ENCODE measurements at regions not wholly inside any gene's neighbourhood (a gene's known extent, or its start where the extent isn't known, plus 50 kb on each side); places are given as distances from the start of the nearest gene placed in this dataset.

GRCh38 chr1:232247669-232248068, 382.3 kb downstream of the SIPA1L2 start:
- H3K79me2 ChIP-seq (ENCODE audit: low read depth) = no peaks in the 10 kb centered on the region
- H3K36me3 ChIP-seq = no peaks in the 10 kb centered on the region
- no peaks in the 10 kb centered on the region for H3K9me3 ChIP-seq (ENCODE audit: low read depth)
- Mint-ChIP-seq H3K9me3 (peaks cover 7% of the 10 kb centered on the region), H3K27me3 (ENCODE audit: insufficient read depth, low read depth) (peaks cover 2% of the 10 kb centered on the region), H3K4me1 (peaks cover 32% of the 10 kb centered on the region), H3K27ac (no peak overlapping the region), H3K36me3 (no peaks in the 10 kb centered on the region), H3K4me3 (no peak overlapping the region)
- no peak overlapping the region for H3K4me2 ChIP-seq
- H3K4me3 ChIP-seq = no peak overlapping the region
- peaks cover 27% of the 10 kb centered on the region for H3K27me3 ChIP-seq
- H3F3A ChIP-seq (ENCODE audit: low read depth) = peaks cover 32% of the 10 kb centered on the region
- H3K27ac ChIP-seq = no peak overlapping the region
- peaks cover 53% of the 10 kb centered on the region for H3K4me1 ChIP-seq
- TF ChIP-seq EZH2phosphoT487 (IDR thresholded peaks at IDR 0.05) (no peak), CTCF (IDR thresholded peaks at IDR 0.05) (no peak), EZH2 (IDR thresholded peaks at IDR 0.05) (no peak)
- H2AFZ ChIP-seq (replicated peaks) = no peak overlapping the region
- no peak for DNase-seq (ENCODE audit: low spot score)
- H3K9ac ChIP-seq = no peak overlapping the region
- H4K20me1 ChIP-seq (ENCODE audit: low read depth) = no peaks in the 10 kb centered on the region

GRCh38 chr1:232244426-232244825, 385.5 kb downstream of the SIPA1L2 start:
- Mint-ChIP-seq H3K4me3 (no peak overlapping the region), H3K27me3 (ENCODE audit: insufficient read depth, low read depth) (no peaks in the 10 kb centered on the region)
- TF ChIP-seq EZH2phosphoT487 (IDR thresholded peaks at IDR 0.05) = no peak
- TF ChIP-seq EZH2 (IDR thresholded peaks at IDR 0.05) = no peak
- no peak for TF ChIP-seq CTCF (IDR thresholded peaks at IDR 0.05)

GRCh38 chr1:232239998-232240397, 389.9 kb downstream of the SIPA1L2 start:
- Histone ChIP-seq H3K4me2 (no peak overlapping the region), H3K9me3 (ENCODE audit: low read depth) (no peaks in the 10 kb centered on the region), H3K27ac (no peak overlapping the region), H4K20me1 (ENCODE audit: low read depth) (no peaks in the 10 kb centered on the region), H3K36me3 (no peaks in the 10 kb centered on the region), H2AFZ (replicated peaks) (no peak overlapping the region), H3K9ac (no peak overlapping the region), H3K79me2 (ENCODE audit: low read depth) (no peaks in the 10 kb centered on the region), H3F3A (ENCODE audit: low read depth) (no peaks in the 10 kb centered on the region), H3K4me1 (peaks cover 6% of the 10 kb centered on the region), H3K27me3 (no peaks in the 10 kb centered on the region), H3K4me3 (no peak overlapping the region)
- peaks cover 3% of the 10 kb centered on the region for H3K4me1 Mint-ChIP-seq
- peaks cover 16% of the 10 kb centered on the region for H3K9me3 Mint-ChIP-seq
- no peak for DNase-seq (ENCODE audit: low spot score)
- H3K27me3 Mint-ChIP-seq (ENCODE audit: insufficient read depth, low read depth) = no peaks in the 10 kb centered on the region
- H3K27ac Mint-ChIP-seq = no peak overlapping the region
- no peak overlapping the region for H3K4me3 Mint-ChIP-seq
- H3K36me3 Mint-ChIP-seq = no peaks in the 10 kb centered on the region
- TF ChIP-seq CTCF (IDR thresholded peaks at IDR 0.05) (no peak), EZH2phosphoT487 (IDR thresholded peaks at IDR 0.05) (no peak), EZH2 (IDR thresholded peaks at IDR 0.05) (no peak)

More at GRCh38 chr1:232244426-232244825, 385.5 kb downstream of the SIPA1L2 start:
- H3K27ac Mint-ChIP-seq = no peak overlapping the region
- no peak for DNase-seq (ENCODE audit: low spot score)
- Histone ChIP-seq H2AFZ (replicated peaks) (no peak overlapping the region), H3K9ac (no peak overlapping the region), H3K4me3 (no peak overlapping the region), H4K20me1 (ENCODE audit: low read depth) (no peaks in the 10 kb centered on the region), H3K79me2 (ENCODE audit: low read depth) (no peaks in the 10 kb centered on the region), H3K27me3 (peaks cover 19% of the 10 kb centered on the region), H3K9me3 (ENCODE audit: low read depth) (no peaks in the 10 kb centered on the region), H3K36me3 (no peaks in the 10 kb centered on the region), H3K4me1 (peaks cover 21% of the 10 kb centered on the region), H3K4me2 (no peak overlapping the region), H3F3A (ENCODE audit: low read depth) (peaks cover 2% of the 10 kb centered on the region), H3K27ac (no peak overlapping the region)
- peaks cover 17% of the 10 kb centered on the region for H3K9me3 Mint-ChIP-seq
- no peaks in the 10 kb centered on the region for H3K36me3 Mint-ChIP-seq
- H3K4me1 Mint-ChIP-seq = peaks cover 12% of the 10 kb centered on the region
